IMR-90 (cell line): ENCODE measurements at regions not wholly inside any gene's neighbourhood (a gene's known extent, or its start where the extent isn't known, plus 50 kb on each side); places are given as distances from the start of the nearest gene placed in this dataset.

Source experiments
- ATAC-seq: fragments of 200-7000 bp; cut with Tn5 transposase; 2 replicates; pipeline ENCODE4 v1.9.1; 2020; ENCODE audit warnings: low read depth, mild to moderate bottlenecking, moderate library complexity
- BruUV-seq: library from RNA; stranded (reverse); fragments of 400-500 nt; replicated peaks from 2 replicates; lab custom pipeline; 2021; lab: Mats Ljungman, UMichigan
- CTCF ChIA-PET: fragments of 300-600 bp; formaldehyde crosslinking; extraction: SDS; loops from one replicate; lab custom pipeline; 2021; ENCODE audit warnings: antibody characterized with exemption; lab: Yijun Ruan, JAX
- POLR2A ChIA-PET: fragments of 300-600 bp; sonication (Branson Sonifier 250); formaldehyde crosslinking; loops from one replicate; lab custom pipeline; 2022; ENCODE audit warnings: antibody characterized with exemption; ENCODE audit not compliant: unreplicated experiment; lab: Charles Lee
- DNase-seq: peaks from one replicate; pipeline ENCODE4 v3.0.0; 2013
- H2AFZ ChIP-seq: replicated peaks from 2 replicates; pipeline ENCODE3; 2013; ENCODE audit warnings: low read length, mild to moderate bottlenecking; ENCODE audit not compliant: poor library complexity
- H2AK5ac ChIP-seq: 2 replicates; pipeline ENCODE4 v1.6.1; 2013; ENCODE audit warnings: low read depth, low read length, inconsistent platforms
- H2AK9ac ChIP-seq: replicated peaks from 2 replicates; pipeline ENCODE3; 2013; ENCODE audit warnings: mild to moderate bottlenecking, low read depth, low read length, moderate library complexity; ENCODE audit not compliant: poor library complexity
- H2BK120ac ChIP-seq: 2 replicates; pipeline ENCODE4 v1.6.1; 2013; ENCODE audit warnings: low read depth, low read length, inconsistent platforms
- H2BK15ac ChIP-seq: 3 replicates; pipeline ENCODE4 v1.6.1; 2013; ENCODE audit warnings: low read depth, low read length, inconsistent platforms
- H2BK20ac ChIP-seq: 2 replicates; pipeline ENCODE4 v1.6.1; 2013; ENCODE audit warnings: low read depth, mild to moderate bottlenecking, inconsistent platforms, low read length, moderate library complexity
- H2BK5ac ChIP-seq: 2 replicates; pipeline ENCODE4 v1.6.1; 2013; ENCODE audit warnings: mild to moderate bottlenecking, low read depth, low read length, inconsistent platforms; ENCODE audit not compliant: poor library complexity, severe bottlenecking
- H3K14ac ChIP-seq: replicated peaks from 2 replicates; pipeline ENCODE4 v1.6.1; 2013; ENCODE audit warnings: low read depth, low read length, inconsistent platforms
- H3K18ac ChIP-seq: 2 replicates; pipeline ENCODE4 v1.6.1; 2013; ENCODE audit warnings: low read depth, low read length, control low read depth
- H3K23ac ChIP-seq: 2 replicates; pipeline ENCODE4 v1.6.1; 2013; ENCODE audit warnings: low read depth, low read length, inconsistent platforms
- H3K27ac ChIP-seq: 2 replicates; pipeline ENCODE4 v1.5.1; 2013; ENCODE audit warnings: mild to moderate bottlenecking, control low read depth, low read length; ENCODE audit not compliant: insufficient read depth
- H3K27me3 ChIP-seq: 2 replicates; pipeline ENCODE4 v1.6.1; 2013; ENCODE audit warnings: low read length; ENCODE audit not compliant: control insufficient read depth, insufficient read depth
- H3K36me3 ChIP-seq: 2 replicates; pipeline ENCODE4 v1.6.1; 2013; ENCODE audit warnings: low read length, mixed read lengths; ENCODE audit not compliant: control insufficient read depth, insufficient read depth
- H3K4ac ChIP-seq: 2 replicates; pipeline ENCODE4 v1.6.1; 2013; ENCODE audit warnings: low read depth, low read length, inconsistent platforms
- H3K4me1 ChIP-seq: 2 replicates; pipeline ENCODE4 v1.6.1; 2013; ENCODE audit warnings: low read length, mixed read lengths; ENCODE audit not compliant: control insufficient read depth, insufficient read depth
- H3K4me2 ChIP-seq: 2 replicates; pipeline ENCODE4 v1.6.1; 2013; ENCODE audit warnings: low read depth, mild to moderate bottlenecking, control low read depth, low read length, moderate library complexity
- H3K4me3 ChIP-seq: 2 replicates; pipeline ENCODE4 v1.5.1; 2013; ENCODE audit warnings: low read depth, mild to moderate bottlenecking, control low read depth, low read length, moderate library complexity; ENCODE audit not compliant: insufficient read depth
- H3K56ac ChIP-seq: 2 replicates; pipeline ENCODE4 v1.6.1; 2013; ENCODE audit warnings: low read length, inconsistent platforms; ENCODE audit not compliant: insufficient read depth; ENCODE audit errors: extremely low read depth
- H3K79me1 ChIP-seq, 2 experiments: 2 replicates each; pipeline ENCODE4 v1.6.1; 2013; ENCODE audit warnings: low read length in 2 of 2, inconsistent platforms in 1 of 2, low read depth in 1 of 2
- H3K9ac ChIP-seq: 2 replicates; pipeline ENCODE4 v1.6.1; 2013; ENCODE audit warnings: low read depth, low read length, control low read depth
- H3K9me1 ChIP-seq: 2 replicates; pipeline ENCODE4 v1.6.1; 2013; ENCODE audit warnings: low read length, inconsistent platforms; ENCODE audit not compliant: insufficient read depth
- H3K9me3 ChIP-seq: 2 replicates; pipeline ENCODE4 v1.6.1; 2013; ENCODE audit warnings: low read length; ENCODE audit not compliant: control insufficient read depth, insufficient read depth
- H4K20me1 ChIP-seq: 2 replicates; pipeline ENCODE4 v1.6.1; 2013; ENCODE audit warnings: low read length, inconsistent platforms; ENCODE audit not compliant: insufficient read depth
- H4K5ac ChIP-seq: 2 replicates; pipeline ENCODE4 v1.6.1; 2013; ENCODE audit warnings: mild to moderate bottlenecking, low read depth, low read length, control low read depth
- H4K8ac ChIP-seq, 2 experiments: 2 replicates each; pipeline ENCODE4 v1.6.1; 2013; ENCODE audit warnings: low read depth in 2 of 2, low read length in 2 of 2, control low read depth in 1 of 2, inconsistent platforms in 1 of 2
- H4K91ac ChIP-seq: 2 replicates; pipeline ENCODE4 v1.6.1; 2013; ENCODE audit warnings: low read depth, low read length, inconsistent platforms; ENCODE audit not compliant: insufficient read depth
- MAFK ChIP-seq: IDR thresholded peaks from 2 replicates; pipeline ENCODE4 v1.6.1; 2012; ENCODE audit warnings: low read depth, low read length, improper control_type of control experiment
- NFE2L2 ChIP-seq: fragments of 150-350 bp; IDR thresholded peaks from 2 replicates; pipeline ENCODE4 v1.6.1; 2016; ENCODE audit warnings: low read depth, mild to moderate bottlenecking, low read length
- RFX5 ChIP-seq: IDR thresholded peaks from 2 replicates; pipeline ENCODE4 v1.8.0; 2012; ENCODE audit warnings: low read depth, mild to moderate bottlenecking, low read length, moderate library complexity
- WGBS, 2 experiments: methylation state at CpG; one replicate each; pipeline versions ENCODE4 v1.1.5 to v1.1.7; 2013; ENCODE audit warnings: missing lambda C conversion rate in 2 of 2; ENCODE audit not compliant: insufficient read length in 1 of 2; ENCODE audit errors: extremely low coverage in 2 of 2; 5-methylcytosine and 5-hydroxymethylcytosine counted together
- dilution Hi-C: fragments of 300-500 bp; cut with HindIII; formaldehyde crosslinking; loops from one replicate; pipeline ENCODE4 v1.14.3; 2018; ENCODE audit warnings: low sequenced_read_pairs; ENCODE audit not compliant: unreplicated experiment
- in situ Hi-C: fragments of 300-500 bp; cut with MboI; formaldehyde crosslinking; loops from 3 replicates; pipeline ENCODE4 v1.14.3; 2019; ENCODE audit warnings: low sequenced_read_pairs, inconsistent platforms, mixed read lengths
- intact Hi-C: fragments of 100-400 bp; cut with micrococcal nuclease; formaldehyde crosslinking; loops from 2 replicates; pipeline ENCODE4 v1.10.0; 2022

DNA sequence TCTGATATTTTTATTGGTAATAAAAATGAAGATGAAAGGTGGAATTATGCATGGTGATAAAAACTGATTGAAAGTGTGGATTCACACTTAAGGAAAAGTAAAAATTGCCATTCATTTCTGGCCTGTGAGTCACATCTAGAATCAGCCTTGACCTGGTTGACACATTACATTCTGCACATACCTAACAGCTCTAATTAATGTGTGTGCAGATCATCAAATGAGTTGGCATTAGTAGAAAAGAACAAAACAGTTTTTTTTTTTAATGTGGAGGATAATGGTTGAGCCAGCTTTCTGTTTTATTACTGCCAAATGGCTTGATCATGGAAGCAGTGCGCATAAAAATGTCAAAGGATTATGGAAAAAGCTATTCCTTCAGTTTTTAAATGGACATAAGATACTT, 142.6 kb upstream of the TMEM196 start:
- WGBS, 2 experiments, result no CpG with 5 or more reads among the region's 1 CpG
- no TSS peak for BruUV-seq
- H3K9ac ChIP-seq, result no peak overlapping the region
- H3K36me3 ChIP-seq, result no peaks in the 10 kb centered on the region
- H3K14ac ChIP-seq, result no peak overlapping the region
- H4K91ac ChIP-seq, result no peak overlapping the region
- H3K9me1 ChIP-seq, result no peaks in the 10 kb centered on the region
- no peak overlapping the region for H3K56ac ChIP-seq
- no peak overlapping the region for H3K4ac ChIP-seq
- H4K5ac ChIP-seq, result no peak overlapping the region
- dilution Hi-C loops, result no loop called here
- no peak overlapping the region for H3K18ac ChIP-seq
- H2AFZ ChIP-seq, result no peak overlapping the region
- H3K4me1 ChIP-seq, result no peaks in the 10 kb centered on the region
- intact Hi-C loops, result no loop called here
- no peaks in the 10 kb centered on the region for H3K9me3 ChIP-seq
- in situ Hi-C loops, result no loop called here
- no peak overlapping the region for H3K27ac ChIP-seq
- ChIA-PET CTCF (no interaction called here), POLR2A (no interaction called here)
- ATAC-seq (no peak), DNase-seq (no peak)
- TF ChIP-seq NFE2L2 (no peak), MAFK (no peak), RFX5 (no peak)
- H2BK20ac ChIP-seq, result no peak overlapping the region
- no peak overlapping the region for H4K8ac ChIP-seq
- no peak overlapping the region for H3K23ac ChIP-seq
- no peak overlapping the region for H2BK5ac ChIP-seq
- H3K27me3 ChIP-seq, result no peaks in the 10 kb centered on the region
- H3K4me2 ChIP-seq, result no peak overlapping the region
- H4K20me1 ChIP-seq, result no peaks in the 10 kb centered on the region
- H3K4me3 ChIP-seq, result no peak overlapping the region
- no peaks in the 10 kb centered on the region for H3K79me1 ChIP-seq
- H2BK120ac ChIP-seq, result no peak overlapping the region
- no peak overlapping the region for H2AK5ac ChIP-seq
- no peak overlapping the region for H2AK9ac ChIP-seq
- no peak overlapping the region for H2BK15ac ChIP-seq
